ENCODE measurements at regions not wholly inside any gene's neighbourhood (a gene's known extent, or its start where the extent isn't known, plus 50 kb on each side); places are given as distances from the start of the nearest gene placed in this dataset.

- Histone ChIP-seq H3K27me3 (replicated peaks; ENCODE audit: insufficient read depth, low read length) (no peaks in the 10 kb centered on the region), H3K36me3 (replicated peaks; ENCODE audit: insufficient read depth, low read length) (no peaks in the 10 kb centered on the region), H3K4me3 (ENCODE audit: low read length) (no peak overlapping the region), H3K9ac (ENCODE audit: low read length) (no peak overlapping the region), H3K9me2 (replicated peaks; ENCODE audit: insufficient read depth, low read length) (no peaks in the 10 kb centered on the region), H3K79me2 (ENCODE audit: low read length) (no peaks in the 10 kb centered on the region), H3K4me2 (ENCODE audit: low read depth, low read length) (no peak overlapping the region), H3K27ac (ENCODE audit: low read length) (no peak overlapping the region), H3K4me1 (ENCODE audit: low read length) (no peaks in the 10 kb centered on the region), H3F3A (ENCODE audit: insufficient read depth, low read length) (no peaks in the 10 kb centered on the region), H4K20me1 (ENCODE audit: insufficient read depth, low read length) (no peaks in the 10 kb centered on the region), H2AFZ (ENCODE audit: low read length) (no peak overlapping the region), H3K9me3 (replicated peaks; ENCODE audit: insufficient read depth, low read length) (no peaks in the 10 kb centered on the region)
- no peak for DNase-seq
- TF ChIP-seq EZH2phosphoT487 (IDR thresholded peaks at IDR 0.05; ENCODE audit: low read length) (no peak), CTCF (IDR thresholded peaks at IDR 0.05; ENCODE audit: low read length) (no peak), EZH2 (optimal IDR thresholded peaks at IDR 0.05; ENCODE audit: low read depth, low read length) (no peak)
These were observed 231.1 kb upstream of the PDZRN3 start for GRCh38 chr3:73855813-73856212.

GRCh38 chr3:73848173-73848906, 223.6 kb upstream of the PDZRN3 start:
- Histone ChIP-seq H3K36me3 (replicated peaks; ENCODE audit: insufficient read depth, low read length) (no peaks in the 10 kb centered on the region), H3K9me2 (replicated peaks; ENCODE audit: insufficient read depth, low read length) (no peaks in the 10 kb centered on the region), H3K27ac (ENCODE audit: low read length) (no peak overlapping the region), H3K4me3 (ENCODE audit: low read length) (no peak overlapping the region), H3F3A (ENCODE audit: insufficient read depth, low read length) (no peaks in the 10 kb centered on the region), H3K4me1 (ENCODE audit: low read length) (no peaks in the 10 kb centered on the region), H4K20me1 (ENCODE audit: insufficient read depth, low read length) (no peaks in the 10 kb centered on the region), H2AFZ (ENCODE audit: low read length) (no peak overlapping the region), H3K79me2 (ENCODE audit: low read length) (no peaks in the 10 kb centered on the region), H3K4me2 (ENCODE audit: low read depth, low read length) (no peak overlapping the region), H3K9me3 (replicated peaks; ENCODE audit: insufficient read depth, low read length) (no peaks in the 10 kb centered on the region), H3K9ac (ENCODE audit: low read length) (no peak overlapping the region), H3K27me3 (replicated peaks; ENCODE audit: insufficient read depth, low read length) (no peaks in the 10 kb centered on the region)
- DNase-seq: peak; percentile 49
- TF ChIP-seq EZH2phosphoT487 (IDR thresholded peaks at IDR 0.05; ENCODE audit: low read length) (no peak), EZH2 (optimal IDR thresholded peaks at IDR 0.05; ENCODE audit: low read depth, low read length) (no peak), CTCF (IDR thresholded peaks at IDR 0.05; ENCODE audit: low read length) (peak; percentile 58)

GRCh38 chr3:73846951-73847350, 222.2 kb upstream of the PDZRN3 start:
- no peak for DNase-seq

More at GRCh38 chr3:73846951-73847350, 222.2 kb upstream of the PDZRN3 start:
- Histone ChIP-seq H3K4me1 (ENCODE audit: low read length) (no peaks in the 10 kb centered on the region), H3K36me3 (replicated peaks; ENCODE audit: insufficient read depth, low read length) (no peaks in the 10 kb centered on the region), H3K4me2 (ENCODE audit: low read depth, low read length) (no peak overlapping the region), H4K20me1 (ENCODE audit: insufficient read depth, low read length) (no peaks in the 10 kb centered on the region), H3K27me3 (replicated peaks; ENCODE audit: insufficient read depth, low read length) (no peaks in the 10 kb centered on the region), H3K79me2 (ENCODE audit: low read length) (no peaks in the 10 kb centered on the region), H3K27ac (ENCODE audit: low read length) (no peak overlapping the region), H3K4me3 (ENCODE audit: low read length) (no peak overlapping the region), H3K9me3 (replicated peaks; ENCODE audit: insufficient read depth, low read length) (no peaks in the 10 kb centered on the region), H2AFZ (ENCODE audit: low read length) (no peak overlapping the region), H3K9me2 (replicated peaks; ENCODE audit: insufficient read depth, low read length) (no peaks in the 10 kb centered on the region), H3F3A (ENCODE audit: insufficient read depth, low read length) (no peaks in the 10 kb centered on the region), H3K9ac (ENCODE audit: low read length) (no peak overlapping the region)
- TF ChIP-seq EZH2phosphoT487 (IDR thresholded peaks at IDR 0.05; ENCODE audit: low read length): no peak
- no peak for TF ChIP-seq EZH2 (optimal IDR thresholded peaks at IDR 0.05; ENCODE audit: low read depth, low read length)
- TF ChIP-seq CTCF (IDR thresholded peaks at IDR 0.05; ENCODE audit: low read length): no peak
